GM19397 (cell line): ENCODE measurements at regions not wholly inside any gene's neighbourhood (a gene's known extent, or its start where the extent isn't known, plus 50 kb on each side); places are given as distances from the start of the nearest gene placed in this dataset.

Experiments
- ATAC-seq: cut with Tn5 transposase; IDR thresholded peaks from one replicate; pipeline ENCODE4 v1.9.1; 2021; ENCODE audit warnings: mild to moderate bottlenecking, moderate library complexity; ENCODE audit not compliant: unreplicated experiment

- ATAC-seq: no peak
Measured at GRCh38 chr6:92184933-92185332, 1234.4 kb downstream of the EPHA7 start.

DNA sequence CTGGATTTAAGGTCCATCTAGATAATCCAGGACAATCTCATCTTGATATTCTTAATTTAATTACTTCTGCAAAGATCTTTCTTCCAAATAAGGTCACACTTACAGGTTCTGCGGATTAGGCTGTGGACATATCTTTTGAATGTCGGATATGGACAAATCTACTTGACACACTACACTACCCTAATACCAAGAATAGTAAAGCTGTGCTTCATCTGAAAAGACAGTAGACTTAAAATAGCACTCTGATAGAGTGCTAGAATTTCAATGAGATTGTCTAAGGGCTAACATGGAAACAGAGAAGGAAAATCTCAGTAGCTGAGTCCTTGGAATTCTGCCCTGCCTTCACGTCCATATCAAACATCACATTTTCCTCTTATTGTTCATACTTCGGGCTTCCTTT is 1238.0 kb downstream of the EPHA7 start:
- ATAC-seq: no peak

GRCh38 chr6:92180090-92180489 is 1239.3 kb downstream of the EPHA7 start:
- no peak for ATAC-seq

DNA sequence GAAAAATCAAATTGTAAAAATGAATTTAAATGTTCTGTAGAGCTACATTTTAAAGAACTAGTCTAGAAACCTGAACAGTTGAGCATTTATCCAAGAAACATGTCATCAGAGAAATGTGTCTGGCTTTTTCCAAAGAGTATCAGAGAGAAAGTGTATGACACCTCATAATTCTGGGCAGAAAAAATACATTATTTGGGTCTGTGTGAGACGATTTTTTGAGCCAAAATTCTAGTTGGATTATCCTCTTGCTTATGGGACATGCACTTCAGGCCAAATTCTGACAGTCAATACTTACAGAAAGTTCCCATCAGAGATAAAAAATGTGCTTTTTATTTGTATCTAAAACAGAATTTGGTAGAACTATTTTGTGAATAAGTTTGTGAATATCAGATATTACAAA is 1242.7 kb downstream of the EPHA7 start:
- ATAC-seq: no peak

DNA sequence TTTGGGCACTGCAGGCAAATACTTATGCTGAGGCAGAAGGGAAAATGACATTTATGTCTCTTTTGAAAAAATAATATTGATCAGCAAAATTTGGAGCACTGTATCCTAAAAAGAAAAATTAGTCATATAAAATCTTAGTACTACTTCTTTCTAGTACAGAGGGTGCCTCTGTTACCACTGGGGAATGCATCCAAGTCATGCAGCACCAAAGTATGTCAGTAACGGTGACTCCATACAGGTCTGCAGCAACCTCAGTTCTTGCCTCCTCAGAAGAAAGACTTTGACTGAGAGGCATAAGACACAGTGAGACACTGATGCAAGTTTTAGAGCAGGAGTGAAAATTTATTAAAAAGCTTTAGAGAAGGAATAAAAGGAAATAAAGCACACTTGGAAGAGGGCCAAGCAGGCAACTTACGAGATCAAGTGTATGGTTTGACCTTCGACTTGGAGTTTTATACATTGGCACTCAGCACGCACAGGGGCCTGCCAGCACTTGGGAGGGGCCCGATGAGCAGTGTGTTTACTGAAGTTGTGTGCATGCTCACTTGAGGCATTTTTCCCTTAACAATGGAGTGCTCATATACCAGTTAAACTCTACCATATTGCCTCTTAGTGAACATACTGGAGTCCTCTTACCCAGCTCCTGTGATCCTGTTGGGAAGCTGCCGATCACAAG is 1244.8 kb downstream of the EPHA7 start:
- no peak for ATAC-seq

DNA sequence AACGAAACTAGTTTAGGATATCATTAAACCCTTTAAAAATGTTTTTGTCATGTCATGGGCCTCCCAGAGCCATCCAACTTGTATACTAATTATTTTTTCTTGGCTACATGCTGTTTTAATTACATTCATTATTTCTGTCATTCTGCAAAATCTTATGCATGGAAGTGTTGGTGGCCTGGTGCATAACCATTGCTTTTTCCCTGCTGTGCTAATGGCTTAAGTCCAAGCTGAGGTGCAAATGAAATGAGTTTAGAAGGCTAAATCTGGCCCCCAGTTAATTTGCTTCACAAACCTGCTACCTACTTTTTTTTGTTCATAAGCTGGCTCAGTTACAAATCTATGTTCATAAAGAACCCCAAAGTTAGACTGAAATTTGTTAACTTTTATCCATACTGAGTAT is 1249.9 kb downstream of the EPHA7 start:
- ATAC-seq: no peak

GRCh38 chr6:92166666-92167065 is 1252.7 kb downstream of the EPHA7 start:
- no peak for ATAC-seq

- no peak for ATAC-seq
Measured at GRCh38 chr6:92161953-92162352, 1257.4 kb downstream of the EPHA7 start.

DNA sequence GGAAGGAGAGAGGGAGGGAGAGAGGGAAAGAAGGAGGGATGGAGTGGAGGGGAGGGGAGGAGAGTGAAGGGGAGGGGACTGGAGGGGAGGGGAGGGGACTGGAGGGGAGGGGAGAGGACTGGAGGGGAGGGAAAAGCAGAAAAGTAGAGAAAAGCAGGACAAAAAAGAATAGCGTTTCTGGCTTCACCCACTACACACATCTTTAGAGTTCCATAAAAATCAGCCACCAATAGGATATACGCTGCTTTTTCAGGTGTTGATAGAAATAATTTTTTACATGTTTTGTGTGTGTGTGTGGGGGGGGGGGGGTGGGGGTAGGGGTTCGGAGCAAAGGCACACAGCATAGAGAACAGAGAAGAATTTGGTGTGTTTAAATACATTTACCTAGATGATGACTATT is 1259.1 kb downstream of the EPHA7 start:
- ATAC-seq: no peak

DNA sequence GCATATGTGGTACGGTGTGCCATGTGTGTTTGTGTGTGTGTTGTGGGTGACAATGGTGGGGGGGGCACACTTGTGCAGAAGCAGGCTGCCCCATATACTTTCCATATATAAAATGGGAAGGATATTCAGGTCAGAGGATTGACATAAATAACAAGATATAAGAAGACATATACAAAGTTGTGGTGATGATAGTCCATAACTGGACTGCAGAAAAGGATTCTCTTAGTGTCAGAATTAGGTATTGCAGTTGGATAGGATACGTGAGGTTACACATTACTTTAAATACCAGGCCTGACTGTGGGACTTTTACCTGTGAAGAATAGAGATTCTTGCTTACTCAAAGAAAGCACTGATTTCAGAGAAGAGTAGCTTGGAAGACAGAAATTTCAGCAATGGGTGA is 1260.3 kb downstream of the EPHA7 start:
- no peak for ATAC-seq

DNA sequence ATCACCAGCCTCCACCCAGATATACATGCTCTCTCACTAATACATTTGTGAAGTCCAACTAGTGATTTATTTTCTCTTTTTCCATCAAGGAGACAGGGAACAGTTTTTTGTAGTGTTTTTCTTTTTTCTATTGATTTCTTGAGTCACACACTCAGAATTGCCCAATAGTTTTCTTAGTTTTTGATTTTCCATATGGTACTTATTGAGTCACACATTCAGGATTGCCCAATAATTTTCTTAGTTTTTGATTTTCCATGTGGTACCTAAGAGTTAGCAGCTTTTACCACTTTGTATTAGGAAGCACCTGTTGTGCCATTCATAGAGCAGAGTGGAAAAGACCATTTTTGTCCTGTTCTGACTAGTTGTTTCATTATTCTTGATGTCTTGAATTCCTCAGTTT is 1268.8 kb downstream of the EPHA7 start:
- ATAC-seq: no peak

DNA sequence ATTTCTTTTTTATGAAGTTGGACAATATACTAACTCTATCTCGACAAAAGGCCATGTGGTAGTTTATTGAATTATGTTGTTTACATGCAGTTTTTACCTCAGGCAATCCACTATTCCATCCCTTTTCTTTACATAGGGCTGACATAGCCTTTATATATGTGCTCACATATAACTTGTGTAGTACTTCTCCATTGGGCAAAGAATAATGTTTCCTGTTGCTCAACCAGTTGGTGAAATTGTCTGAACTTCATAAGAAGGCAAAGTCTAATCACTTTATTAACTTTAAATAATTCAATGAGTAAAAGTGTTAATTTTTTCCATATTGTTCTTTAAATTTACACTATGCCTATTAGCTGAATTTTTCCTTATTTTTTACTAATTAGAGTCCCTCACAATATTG is 1272.1 kb downstream of the EPHA7 start:
- no peak for ATAC-seq

DNA sequence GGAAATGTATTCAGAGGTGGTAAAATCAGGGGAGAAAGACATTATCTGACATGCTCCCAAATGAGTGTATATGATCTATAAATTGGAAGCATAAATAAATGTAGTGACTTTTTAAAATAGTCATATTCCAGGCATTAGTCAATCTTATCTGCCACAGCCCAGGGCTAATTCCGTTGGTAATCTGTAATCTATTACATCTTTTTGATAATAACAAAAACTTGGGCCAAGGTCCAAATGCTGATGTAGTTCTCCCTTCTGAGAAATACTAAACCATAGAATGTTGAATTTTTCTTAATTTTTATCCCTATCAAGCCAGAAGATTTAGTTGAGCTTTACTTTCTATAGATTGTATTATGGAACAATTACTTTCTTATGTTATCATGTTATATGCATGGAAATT is 1279.8 kb downstream of the EPHA7 start:
- ATAC-seq: no peak

GRCh38 chr6:92132957-92133356 is 1286.4 kb downstream of the EPHA7 start:
- ATAC-seq: no peak

DNA sequence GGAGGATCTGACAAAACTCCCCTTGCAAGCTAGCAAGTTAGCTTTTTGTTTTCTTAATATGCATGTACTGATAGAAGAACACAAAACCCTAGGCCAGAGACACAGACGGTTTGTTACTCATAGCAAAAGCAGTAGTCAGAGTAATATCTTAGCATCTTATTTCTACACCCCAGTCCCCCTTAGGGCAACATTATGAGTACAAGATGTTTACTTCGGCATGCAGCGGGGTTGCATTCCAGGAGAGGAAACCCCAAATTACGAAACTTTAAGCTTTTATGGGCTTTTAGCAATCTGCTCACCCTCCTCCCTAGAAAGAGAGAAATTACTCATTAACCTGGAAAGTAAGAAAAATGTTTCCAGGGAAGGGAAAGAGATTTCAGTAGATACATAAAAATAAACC is 1286.9 kb downstream of the EPHA7 start:
- no peak for ATAC-seq

DNA sequence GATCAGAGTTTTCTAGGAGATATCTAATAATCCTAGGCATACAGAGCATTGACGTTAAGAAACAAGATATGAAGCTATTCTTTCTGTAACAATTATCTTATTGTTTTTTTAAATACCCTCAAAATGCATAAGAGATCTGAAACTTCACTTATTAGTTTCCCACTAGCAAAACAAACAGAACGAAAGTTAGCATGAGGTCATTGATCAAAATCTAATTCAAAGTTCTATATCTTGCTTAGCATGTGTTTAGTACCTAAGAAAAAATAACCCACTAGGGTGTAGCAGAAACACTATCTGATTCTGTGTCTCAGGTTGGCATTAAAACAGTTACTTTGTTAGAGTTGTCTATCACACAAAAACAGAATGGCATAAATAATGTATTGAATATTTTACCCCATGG is 1288.4 kb downstream of the EPHA7 start:
- ATAC-seq: no peak

GRCh38 chr6:92126983-92127382 is 1292.4 kb downstream of the EPHA7 start:
- no peak for ATAC-seq

GRCh38 chr6:92126088-92126487 is 1293.3 kb downstream of the EPHA7 start:
- no peak for ATAC-seq

DNA sequence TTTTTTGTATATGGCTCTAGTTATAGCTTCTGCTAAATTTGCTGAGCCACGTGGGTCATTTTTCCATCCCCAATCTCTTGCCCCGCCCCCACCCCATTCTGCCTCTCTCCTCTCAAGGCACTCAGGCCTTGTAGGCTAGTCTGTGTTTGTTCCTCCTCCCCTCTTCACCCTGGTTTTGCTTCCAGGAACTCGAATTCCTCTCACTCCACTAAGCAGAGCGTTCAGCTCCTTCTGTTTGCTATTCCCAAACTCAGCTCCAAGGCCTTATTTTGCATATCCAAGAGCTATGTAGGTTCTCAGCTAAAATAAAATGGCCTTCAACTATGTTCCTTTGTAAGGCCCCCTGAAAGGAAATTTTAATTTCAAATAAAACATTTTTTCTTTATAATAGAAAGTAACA is 1293.7 kb downstream of the EPHA7 start:
- ATAC-seq: no peak

- no peak for ATAC-seq
Measured at GRCh38 chr6:92124200-92124651, 1295.1 kb downstream of the EPHA7 start.

DNA sequence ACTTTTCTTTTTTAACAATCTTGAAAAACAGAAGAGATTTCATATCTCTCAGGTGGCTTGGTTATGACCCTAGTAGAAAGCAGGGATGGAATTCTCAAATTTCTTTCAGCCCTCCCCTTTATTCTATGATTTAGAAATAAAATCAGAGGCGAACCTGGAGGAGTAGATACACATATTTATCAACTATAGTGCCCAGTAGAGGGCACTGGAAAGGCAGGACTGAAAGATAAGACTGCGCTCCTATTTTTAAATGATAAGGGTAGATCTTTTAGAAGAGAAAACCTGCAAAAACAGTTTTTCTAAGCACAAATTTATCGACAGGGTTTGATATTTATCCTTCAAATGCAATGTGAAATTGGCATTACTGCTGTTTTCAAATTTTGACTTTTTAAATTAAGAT is 1296.6 kb downstream of the EPHA7 start:
- ATAC-seq: no peak

GRCh38 chr6:92121228-92121627 is 1298.1 kb downstream of the EPHA7 start:
- ATAC-seq: no peak

DNA sequence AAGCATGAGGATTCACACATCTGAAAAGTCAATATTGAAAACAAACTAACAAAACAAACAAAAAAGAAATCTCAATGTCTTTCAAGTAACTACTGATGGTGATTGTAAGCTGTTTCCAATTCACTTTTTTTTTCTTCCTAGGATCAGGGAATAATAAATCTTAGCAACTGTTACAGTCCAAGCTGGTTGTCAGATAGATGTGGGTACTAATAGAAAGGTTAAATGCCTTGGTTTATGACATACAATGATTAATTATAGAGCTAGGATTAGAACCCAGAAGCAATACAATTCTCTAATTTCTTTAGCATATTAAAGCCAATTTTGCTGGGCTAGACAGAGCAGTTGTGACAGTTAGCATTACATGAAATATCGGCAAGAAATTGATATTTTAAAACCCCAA is 1301.6 kb downstream of the EPHA7 start:
- no peak for ATAC-seq
